ENCODE measurements at regions not wholly inside any gene's neighbourhood (a gene's known extent, or its start where the extent isn't known, plus 50 kb on each side); places are given as distances from the start of the nearest gene placed in this dataset.
"Not testable (repeated sequence)": the region's sequence is repeated elsewhere in the genome, so short reads cannot be mapped to it uniquely, and the experiment has no call there.

DNA sequence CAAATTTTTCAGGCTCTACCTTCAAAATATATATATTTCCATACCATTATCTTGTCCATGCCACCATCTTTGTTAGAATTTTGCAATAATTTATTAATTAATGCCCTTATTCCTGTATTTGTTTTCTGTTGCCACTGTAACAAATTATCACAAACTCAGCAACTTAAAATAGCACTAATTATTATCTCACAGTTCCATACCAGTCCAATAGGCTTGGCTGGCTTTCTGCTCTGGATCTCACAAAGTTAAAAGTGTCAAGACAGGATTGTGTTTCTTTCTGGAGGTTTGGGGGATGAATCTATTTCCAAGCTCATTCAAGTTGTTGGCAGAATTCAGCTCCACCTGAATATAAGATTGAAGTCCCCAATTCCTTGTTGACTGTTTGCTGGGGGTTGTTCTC is 58.6 kb upstream of the SLC38A4 start:
- no peak for DNase-seq

DNA sequence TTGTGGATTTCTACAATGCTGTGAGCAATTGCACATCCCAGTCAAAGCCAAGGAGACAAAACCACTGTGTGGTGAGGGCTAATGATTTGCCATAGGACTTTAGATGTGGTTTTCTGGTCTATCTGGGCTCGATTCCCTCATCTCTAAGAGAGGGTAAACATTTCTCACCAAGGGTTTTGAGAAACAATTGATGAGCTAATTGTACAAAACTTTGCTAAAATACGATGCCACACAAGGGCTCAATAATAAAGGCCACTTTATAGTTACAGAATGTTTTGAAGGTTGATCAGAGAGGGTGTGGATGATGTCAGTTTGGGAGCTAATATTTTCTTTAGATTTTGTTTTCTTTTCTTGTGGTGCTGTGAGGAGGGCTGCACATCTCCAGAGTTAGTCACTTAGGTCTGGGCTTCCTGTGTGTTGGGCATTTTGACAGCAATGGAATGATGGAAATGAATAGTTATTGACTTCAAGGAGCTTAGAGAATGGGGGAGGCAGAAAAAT is 60.8 kb upstream of the SLC38A4 start:
- DNase-seq: no peak

DNA sequence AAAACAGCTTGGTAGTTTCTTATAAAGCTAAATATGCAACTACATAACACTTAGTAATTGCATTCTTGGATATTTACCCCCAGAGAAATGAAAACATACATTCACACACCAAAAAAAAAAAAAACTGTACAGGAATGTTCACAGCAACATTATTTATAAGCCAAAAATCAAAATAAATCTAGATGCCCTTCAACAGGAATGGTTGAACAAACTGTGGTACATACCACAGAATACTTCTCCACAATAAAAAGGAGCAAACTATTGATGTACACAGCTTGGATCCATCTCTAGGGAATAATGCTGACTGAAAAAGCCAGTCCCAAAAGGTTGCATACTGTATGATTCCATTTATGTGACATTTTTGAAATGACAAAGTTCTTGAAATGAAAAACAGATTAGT is 62.1 kb upstream of the SLC38A4 start:
- no peak for DNase-seq

DNA sequence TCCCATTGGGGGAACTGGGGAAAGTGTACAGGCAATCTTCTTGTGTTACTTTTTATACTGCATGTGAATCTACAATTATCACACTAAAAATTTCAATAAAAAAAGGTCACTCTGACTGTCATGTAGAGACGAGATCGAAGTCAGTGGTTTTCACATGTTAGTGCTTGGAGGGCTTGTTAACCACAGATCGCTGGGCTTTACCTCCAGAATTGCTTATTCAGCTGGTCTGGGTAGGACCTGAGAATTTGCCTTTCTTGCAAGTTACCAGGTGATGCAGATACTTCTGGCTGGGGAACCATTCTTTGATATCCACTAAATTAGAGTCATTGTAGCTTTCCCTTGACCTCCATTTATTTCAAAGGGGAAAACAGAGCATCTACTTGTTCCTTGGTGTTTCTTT is 62.8 kb upstream of the SLC38A4 start:
- no peak for DNase-seq

DNA sequence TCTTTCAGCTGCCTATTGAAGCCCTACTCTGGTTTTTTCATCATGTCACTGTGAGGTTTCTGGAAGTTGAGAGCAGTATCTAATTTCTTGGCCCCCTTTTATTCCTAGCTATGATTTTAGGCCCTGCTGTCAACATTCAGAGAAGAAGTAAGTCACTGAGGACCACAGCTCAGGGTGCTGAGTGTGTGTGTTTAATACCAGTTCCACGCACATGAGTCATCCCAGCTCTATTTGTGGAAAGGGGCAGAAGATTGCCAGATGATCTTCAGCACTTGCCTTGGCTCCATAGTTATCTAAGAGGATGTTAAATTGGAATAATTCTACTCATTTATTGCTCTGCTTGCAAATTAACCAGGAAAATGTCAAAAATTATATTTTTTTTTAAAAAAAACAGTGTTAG is 65.5 kb upstream of the SLC38A4 start:
- DNase-seq: no peak

DNA sequence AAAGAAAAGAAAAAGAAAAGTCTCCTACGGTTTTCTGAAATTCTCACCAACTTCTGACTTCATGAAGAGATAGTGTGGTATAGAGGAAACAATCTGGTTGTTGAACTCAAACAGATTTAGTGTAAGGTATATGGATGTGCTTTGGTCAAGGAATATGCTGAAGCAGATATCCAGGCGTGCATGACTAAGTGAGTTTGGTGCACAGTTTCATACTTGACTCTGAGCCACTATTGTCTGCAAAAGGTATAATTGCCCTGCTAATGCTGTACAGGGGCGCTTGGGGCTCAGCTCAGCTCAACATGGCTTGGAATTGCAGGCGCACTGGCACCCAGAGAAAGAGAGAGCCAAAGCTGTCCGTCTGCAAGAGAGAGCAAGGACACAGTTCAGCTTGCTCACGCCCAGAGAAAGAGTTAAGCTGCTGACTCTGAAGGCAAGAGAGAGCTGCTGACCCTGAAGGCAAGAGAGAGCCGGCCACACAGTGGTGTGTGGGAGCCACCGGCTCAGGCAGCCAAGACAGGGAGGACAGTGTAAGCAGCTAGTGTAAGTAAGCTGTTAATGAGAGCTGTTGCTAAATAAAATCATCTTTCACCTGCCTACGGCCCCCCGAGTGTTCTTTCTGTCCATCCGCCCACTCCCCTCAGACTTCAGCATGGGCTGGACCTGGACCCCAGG is 66.4 kb upstream of the SLC38A4 start:
- no peak for DNase-seq

DNA sequence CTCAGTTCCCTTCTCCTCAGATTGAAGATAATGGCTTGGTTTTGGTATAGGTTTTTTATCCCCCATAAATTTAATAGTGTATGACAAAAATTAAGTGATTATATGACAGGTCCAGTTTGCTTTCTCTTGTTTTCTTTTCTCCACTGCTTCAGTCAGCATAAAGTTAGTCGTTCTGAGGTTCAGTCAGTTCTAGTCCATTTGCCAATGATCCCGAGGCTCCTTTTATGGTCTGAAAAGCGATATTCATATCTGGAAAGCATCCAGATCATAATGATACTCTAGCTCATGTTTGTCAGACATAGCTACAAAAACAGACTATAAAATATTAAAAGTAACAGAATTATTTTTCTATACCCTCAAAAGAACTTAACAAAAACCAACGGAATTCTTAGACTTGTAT is 67.1 kb upstream of the SLC38A4 start:
- no peak for DNase-seq

DNA sequence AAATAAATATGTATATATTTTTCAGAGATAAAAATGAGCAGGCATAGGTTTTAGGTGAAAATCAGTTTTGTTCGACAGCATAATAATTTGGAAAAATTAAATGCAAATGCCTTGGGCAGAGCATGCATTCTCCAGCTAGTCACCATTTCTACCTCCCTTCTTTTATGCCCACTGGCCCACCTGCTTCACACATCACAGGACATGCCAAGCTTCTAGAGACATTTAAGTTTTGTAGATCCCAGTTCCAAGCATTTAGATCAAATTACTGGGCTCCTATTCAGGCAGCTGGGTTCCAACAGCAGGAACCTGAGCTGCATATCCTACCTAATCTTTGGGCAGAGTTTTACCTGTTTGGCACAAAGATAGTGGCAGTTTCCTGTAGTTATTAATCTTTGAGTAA is 67.6 kb upstream of the SLC38A4 start:
- DNase-seq: no peak

DNA sequence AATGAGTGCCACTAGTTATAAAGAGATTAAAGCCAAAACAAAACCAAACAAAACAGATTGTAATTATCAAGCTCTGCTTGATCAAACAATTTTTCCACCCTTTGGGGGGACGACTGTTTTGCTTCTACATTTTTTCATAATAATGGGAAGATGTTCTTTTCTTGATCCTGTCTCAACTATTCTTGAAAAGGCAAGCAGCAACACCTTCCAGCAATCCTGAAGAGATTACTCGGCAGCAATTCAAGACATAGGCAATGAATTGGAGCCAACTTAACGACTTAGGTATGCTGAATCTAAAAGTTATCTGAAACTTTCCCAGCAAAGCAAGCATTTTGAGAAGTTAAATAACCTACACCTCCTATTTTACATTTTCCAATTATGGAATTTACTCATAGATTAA is 69.9 kb upstream of the SLC38A4 start:
- DNase-seq: no peak

DNA sequence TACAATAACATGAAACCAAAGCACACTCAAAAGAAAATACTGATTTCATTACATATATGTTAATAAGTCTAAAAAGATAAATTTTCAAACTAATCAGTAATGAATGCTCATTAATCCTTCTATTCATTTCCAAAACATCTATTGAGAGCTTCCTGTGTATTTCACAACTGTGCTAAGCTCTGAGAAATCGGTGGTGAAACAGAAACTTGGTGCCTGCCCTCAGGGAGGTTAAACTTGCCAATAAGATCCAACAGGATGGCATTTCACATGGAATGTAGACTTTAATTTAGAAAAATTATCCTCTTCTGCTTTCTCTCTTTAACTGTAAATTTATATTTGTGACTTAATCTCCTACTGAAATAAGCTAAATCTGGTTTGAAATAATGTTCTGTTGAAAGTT is 70.9 kb upstream of the SLC38A4 start:
- no peak for DNase-seq

DNA sequence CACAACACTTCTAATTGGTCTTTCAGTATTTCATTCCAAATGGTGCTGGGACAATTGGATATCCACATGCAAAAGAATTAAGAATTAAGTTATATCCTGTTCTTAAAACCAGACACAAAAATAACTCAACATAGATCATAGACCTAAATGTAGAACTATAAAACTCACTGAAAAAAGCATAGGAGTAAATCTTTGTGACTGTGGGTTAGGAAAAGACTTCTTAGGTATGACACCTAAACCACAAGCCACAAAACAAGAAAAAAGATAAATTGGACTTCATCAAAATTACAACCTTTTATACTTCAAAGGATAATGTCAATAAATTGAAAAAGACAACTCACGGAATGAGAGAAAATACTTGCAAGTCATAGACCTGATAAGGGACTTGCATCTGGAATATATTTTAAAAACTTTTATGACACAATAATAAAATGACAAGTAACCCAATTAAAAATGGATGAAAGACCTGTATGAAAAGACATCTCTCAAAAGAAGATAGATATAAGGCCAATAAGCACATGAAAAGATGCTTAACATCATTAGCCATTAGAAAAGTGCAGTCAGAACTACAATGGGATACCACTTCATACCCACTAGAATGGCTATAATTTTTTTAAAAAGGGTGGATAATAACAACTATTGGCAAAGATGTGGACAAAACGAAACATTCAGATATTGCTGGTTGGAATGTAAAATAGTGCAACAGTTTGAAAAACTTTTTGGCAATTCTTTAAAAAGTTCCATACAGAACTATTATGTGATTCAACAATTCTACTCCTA is 72.5 kb upstream of the SLC38A4 start:
- DNase-seq: no peak

DNA sequence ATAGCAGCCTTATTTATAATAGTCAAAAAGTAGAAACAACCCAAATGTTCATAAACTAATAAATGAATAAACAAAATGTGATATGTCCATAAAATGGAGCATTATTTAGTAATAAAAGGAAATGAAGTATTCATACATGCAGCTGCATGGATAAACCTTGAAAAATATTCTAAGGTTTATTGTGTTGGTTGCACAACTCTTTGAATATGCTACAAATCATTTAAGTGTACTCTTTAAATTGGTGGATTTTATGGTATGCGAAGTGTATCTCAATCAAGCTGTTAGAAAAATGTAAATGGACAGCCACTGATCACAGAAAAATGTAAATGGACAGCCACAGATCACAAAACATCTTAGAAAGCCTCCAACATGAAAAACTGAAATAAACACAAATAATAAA is 73.2 kb upstream of the SLC38A4 start:
- no peak for DNase-seq

DNA sequence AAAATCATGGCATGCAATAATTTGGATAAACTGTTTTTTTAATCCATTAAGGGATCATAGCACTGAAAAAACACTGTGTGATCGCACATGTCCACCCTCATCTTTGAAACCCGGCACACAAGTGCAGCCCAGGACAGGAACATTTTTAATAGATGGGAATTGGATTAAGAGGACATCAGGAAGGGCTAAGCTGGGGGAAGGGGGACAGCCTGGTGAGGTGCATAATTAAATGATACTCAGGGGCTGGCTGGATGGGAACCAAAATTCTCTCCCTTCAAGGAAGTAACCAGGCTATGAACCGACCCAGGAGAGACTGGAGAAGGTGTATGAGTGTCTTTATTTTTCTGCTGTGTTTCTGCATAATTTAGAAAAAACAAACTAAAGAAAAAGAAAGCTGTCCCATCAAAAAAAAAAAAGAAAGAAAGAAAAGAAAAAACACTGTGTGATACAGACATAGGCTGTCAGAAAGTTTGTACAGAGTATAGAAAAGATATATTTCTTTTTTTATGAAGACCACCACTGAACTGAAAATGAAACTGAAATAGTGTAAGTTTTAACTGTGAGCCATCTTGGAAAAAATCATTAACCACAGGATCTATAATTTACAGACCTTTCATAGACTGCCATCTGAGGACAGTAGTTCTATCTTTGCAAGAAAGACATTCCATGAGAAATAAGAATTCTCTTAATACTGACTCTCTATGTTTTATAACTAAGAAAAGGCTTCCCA is 75.1 kb upstream of the SLC38A4 start:
- no peak for DNase-seq

DNA sequence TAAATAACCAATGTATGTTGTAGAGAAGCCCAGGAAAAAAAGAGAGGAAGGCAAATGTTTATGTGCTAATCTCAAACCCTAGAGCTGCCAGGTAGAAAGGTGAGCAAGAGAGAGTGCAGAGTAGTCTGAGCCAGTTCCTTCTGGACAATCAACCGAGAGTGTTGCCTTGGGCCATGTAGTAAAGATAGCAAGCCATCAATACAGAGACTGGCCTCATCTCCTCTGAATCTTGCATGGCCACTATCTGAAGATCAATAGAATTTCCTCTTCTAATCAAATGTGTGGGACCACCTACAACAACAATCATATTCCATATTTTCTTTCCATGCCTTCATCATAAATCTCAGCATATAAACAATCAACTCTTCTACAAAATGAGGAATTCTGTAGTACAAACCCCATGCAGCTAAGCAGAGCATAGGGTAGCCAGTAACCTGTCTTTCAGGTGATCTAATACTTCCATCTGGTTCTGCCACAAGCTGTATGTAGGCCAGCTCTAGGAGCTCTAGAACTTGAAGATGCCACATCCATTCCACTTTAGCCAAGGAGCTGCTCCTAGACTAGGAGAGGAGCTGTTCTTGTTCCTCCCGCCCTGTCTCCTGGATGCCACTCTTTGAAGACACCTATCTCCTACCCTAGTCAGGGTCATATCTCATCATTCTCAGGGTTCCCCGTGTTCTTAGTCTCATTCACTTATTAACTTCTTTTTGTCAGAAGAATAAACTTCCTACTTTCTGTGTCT is 75.8 kb upstream of the SLC38A4 start:
- no peak for DNase-seq

DNA sequence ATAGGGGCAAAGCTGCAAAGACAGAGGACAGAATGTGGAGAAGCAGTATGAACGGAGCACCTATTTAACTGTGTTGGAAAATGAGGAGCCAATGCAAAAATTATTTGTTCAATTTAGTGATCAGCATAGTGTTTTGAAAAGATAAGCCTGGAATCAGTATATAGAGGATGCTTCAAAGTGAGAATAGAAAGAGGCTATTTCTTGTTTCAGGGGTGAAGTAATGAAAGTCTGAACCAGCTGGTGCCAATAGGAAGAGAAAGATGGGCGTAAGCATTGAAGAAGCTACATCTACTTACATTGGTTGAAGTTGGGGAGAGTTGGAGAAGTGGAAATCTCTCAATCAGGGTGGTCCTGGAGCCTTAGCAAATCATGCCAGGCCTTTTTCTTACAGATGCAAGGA is 77.3 kb upstream of the SLC38A4 start:
- no peak for DNase-seq

DNA sequence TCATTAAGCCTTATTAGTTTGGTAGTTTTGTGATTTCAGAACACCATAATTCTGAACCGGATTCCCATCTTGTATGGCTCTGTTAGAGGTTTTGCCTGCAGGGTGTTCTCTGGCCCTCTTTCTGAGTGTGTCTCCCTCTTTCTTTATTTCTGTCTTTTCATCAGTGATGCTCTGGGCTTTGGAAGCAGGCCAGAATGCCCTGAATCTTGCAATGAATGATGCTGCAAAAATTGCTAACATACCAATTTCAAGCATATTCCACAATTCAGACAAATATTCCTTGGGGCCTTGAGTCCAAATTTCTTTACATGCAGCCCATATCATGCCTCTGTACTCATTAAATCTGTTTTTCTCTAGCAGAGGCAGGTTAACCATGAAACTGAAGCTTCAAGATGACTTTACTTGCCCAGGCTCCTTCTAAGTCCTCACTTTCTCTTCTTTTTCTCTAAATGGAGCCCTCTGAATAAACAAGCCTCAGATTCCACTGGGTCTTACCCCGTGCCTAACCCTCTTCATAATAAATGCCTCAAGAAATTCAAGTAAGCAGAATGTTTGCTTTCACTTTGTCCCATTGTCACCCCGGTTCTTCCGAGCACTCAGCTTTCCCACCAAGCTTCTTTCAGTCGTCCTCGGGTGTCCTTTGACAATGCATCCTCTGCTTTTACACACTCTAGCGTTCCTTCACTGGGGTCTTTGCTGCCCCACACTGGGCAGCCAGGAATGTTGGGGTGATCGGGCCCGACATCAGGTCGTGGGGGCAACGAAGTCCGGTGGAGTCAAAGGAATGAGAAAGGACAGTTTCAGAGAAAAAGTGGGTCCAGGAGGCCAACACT is 78.8 kb upstream of the SLC38A4 start:
- no peak for DNase-seq

DNA sequence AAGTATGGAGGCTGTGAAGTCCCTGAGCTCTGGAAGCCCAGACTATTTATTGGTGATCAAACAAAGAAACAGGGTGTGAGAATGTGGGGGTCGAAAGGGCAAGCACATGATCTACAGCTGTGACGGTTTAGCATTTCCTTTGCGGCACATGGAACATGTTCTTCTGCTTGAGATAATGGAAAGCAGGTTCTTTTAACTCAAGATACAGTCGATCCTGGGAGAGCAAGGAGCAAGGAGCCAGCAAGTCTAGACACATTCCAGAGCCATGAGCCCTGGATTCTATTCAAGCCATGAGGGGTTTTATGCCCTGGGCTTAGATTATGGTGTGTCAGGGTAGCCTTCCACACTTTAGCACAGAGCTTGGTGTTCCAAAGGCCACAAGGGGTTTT is 79.4 kb upstream of the SLC38A4 start:
- not testable (repeated sequence) for DNase-seq

DNA sequence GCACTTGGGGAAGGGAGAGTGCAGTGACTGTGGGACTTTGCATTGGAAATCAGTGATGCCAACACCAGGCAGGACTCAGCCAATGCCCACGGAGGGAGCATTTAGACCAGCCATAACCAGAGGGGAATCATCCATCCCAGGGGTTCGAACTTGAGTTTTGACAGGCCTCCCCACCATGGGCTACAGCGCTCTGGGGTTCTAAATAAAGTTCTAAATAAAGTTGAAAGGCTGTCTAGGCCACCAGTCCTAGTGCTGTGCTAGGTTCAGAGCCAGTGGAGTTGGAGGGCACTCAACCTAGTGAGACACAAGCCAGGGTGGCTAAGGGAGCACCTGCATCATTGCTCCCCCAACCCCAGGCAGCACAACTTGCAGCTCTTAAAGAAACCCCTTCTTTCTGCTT is 82.0 kb upstream of the SLC38A4 start:
- DNase-seq: no peak

DNA sequence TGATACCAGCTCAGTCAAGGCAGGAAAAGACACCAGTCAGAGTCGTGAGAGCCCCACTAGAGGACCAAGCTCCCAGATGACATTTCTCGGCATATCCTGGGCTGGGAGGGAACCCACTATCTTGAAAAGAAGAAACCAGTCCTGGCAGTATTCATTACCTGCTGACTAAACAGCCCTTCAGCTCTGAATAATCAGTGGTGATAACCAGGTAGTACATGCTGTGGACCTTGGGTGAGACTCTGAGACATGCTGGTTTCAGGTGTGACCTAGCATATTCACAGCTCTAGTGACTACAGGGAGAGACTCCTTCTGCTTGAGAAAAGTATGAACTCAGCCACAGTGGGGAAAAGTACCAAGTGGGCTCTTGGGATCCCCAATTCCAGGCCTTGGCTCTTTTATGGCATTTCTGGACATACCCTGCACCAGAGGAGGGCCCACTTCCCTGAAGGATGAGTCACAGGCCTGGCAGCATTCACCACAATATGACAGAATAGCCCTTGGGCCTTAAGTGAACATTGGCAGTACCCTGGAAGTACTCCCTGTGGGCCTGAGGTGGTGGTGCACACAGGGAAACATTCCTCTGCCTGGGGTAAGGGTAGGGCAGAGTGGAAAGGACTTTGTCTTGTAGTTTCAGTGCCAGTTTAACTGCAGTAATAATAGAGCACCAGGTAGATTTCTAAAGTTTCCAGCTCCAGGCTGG is 82.6 kb upstream of the SLC38A4 start:
- no peak for DNase-seq

DNA sequence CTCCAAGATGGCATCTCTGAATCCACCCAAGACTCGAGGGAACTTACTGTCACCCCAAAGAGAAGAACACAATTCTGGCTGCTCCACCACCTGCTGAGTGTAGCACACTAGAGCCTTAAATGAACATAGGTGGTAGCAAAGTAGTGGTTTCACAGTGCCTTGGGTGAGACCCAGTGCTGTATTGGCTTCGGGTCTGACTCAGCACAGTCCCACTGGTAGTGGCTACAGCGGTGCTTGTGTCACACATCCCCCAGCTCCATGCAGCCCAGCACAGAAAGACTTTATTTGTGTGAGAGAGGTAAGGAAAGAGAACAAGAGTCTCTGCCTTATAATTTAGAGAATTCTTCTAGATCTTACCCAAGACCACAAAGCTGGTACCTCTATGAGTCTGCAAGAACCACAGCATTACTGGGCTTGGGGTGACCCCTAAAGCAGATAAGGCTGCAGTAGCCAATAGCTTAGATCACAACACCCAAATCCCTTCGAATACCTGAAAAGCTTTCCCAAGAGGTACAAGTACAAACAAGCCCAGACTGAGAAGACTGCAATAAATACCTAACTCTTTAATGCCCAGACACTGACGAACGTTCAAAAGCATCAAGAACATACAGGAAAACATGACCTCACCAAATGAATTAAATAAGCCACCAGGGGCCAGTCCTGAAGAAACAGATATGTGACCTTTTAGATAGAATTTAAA is 83.3 kb upstream of the SLC38A4 start:
- no peak for DNase-seq

DNA sequence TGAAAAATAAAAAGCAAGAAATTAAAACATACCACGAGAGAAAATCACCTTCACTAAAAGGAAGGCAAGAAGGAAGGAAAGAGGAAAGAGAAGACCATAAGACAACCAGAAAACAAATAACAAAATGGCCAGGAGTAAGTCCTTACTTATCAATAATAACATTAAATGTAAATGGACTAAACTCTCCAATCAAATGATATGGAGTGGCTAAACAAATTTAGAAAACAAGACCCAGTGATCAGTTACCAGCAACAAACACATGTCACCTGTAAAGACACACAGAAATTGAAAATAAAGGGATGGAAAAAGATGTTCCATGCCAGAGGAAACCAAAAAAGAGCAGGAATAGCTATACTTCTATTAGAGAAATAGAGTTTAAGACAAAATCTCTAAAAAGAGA is 85.0 kb upstream of the SLC38A4 start:
- no peak for DNase-seq
